NCI-H2227 (cell line): ENCODE measurements at regions not wholly inside any gene's neighbourhood (a gene's known extent, or its start where the extent isn't known, plus 50 kb on each side); places are given as distances from the start of the nearest gene placed in this dataset.
"Not testable (repeated sequence)": the region's sequence is repeated elsewhere in the genome, so short reads cannot be mapped to it uniquely, and the experiment has no call there.

Source experiments
- DNase-seq: peaks from one replicate; lab custom pipeline; 2025; ENCODE audit not compliant: unreplicated experiment; lab: John Stamatoyannopoulos, UW

- DNase-seq = no peak
Measured at GRCh38 chr4:156330436-156331031, 376.9 kb upstream of the CTSO start.

- no peak for DNase-seq
Measured at GRCh38 chr4:156329779-156330178, 376.1 kb upstream of the CTSO start.

GRCh38 chr4:156328882-156329281 is 375.2 kb upstream of the CTSO start:
- DNase-seq = no peak

GRCh38 chr4:156326246-156326645 is 372.6 kb upstream of the CTSO start:
- DNase-seq = no peak

GRCh38 chr4:156322592-156322991 is 368.9 kb upstream of the CTSO start:
- no peak for DNase-seq

GRCh38 chr4:156321203-156321602 is 367.5 kb upstream of the CTSO start:
- DNase-seq = no peak

- DNase-seq = no peak
Measured at GRCh38 chr4:156313497-156313896, 359.8 kb upstream of the CTSO start.

- DNase-seq = peak; percentile 7
Measured at GRCh38 chr4:156312261-156312847, 358.7 kb upstream of the CTSO start.

- DNase-seq = no peak
Measured at GRCh38 chr4:156309031-156309430, 355.4 kb upstream of the CTSO start.

GRCh38 chr4:156303708-156304107 is 350.0 kb upstream of the CTSO start:
- DNase-seq = peak; percentile 21

GRCh38 chr4:156298230-156298629 is 344.6 kb upstream of the CTSO start:
- DNase-seq = peak; percentile 20

GRCh38 chr4:156295676-156296195 is 342.1 kb upstream of the CTSO start:
- no peak for DNase-seq

GRCh38 chr4:156294577-156294976 is 340.9 kb upstream of the CTSO start:
- DNase-seq = no peak

- DNase-seq = no peak
Measured at GRCh38 chr4:156293657-156294297, 340.1 kb upstream of the CTSO start.

GRCh38 chr4:156291317-156291716 is 337.7 kb upstream of the CTSO start:
- DNase-seq = no peak

- DNase-seq = no peak
Measured at GRCh38 chr4:156290811-156291210, 337.1 kb upstream of the CTSO start.

- not testable (repeated sequence) for DNase-seq
Measured at GRCh38 chr4:156290026-156290425, 336.4 kb upstream of the CTSO start.

- DNase-seq = no peak
Measured at GRCh38 chr4:156280686-156281085, 327.0 kb upstream of the CTSO start.

GRCh38 chr4:156265407-156265806 is 311.7 kb upstream of the CTSO start:
- DNase-seq = no peak

GRCh38 chr4:156261230-156261629 is 307.6 kb upstream of the CTSO start:
- DNase-seq = no peak

GRCh38 chr4:156255230-156256007 is 301.8 kb upstream of the CTSO start:
- DNase-seq = peak; percentile 74
